Upper lobe of left lung (tissue), 4 donors: ENCODE measurements at regions not wholly inside any gene's neighbourhood (a gene's known extent, or its start where the extent isn't known, plus 50 kb on each side); places are given as distances from the start of the nearest gene placed in this dataset.

Source experiments
- POLR2A ChIP-seq, 4 donors: fragments of 450-650 bp; IDR thresholded peaks; one replicate each; pipeline ENCODE4 v1.5.1; 2016 to 2017; ENCODE audit warnings: antibody characterized with exemption in 4 of 4, mild to moderate bottlenecking in 2 of 4
- TF ChIP-seq, protein P1 (sequence below), 6 experiments: fragments of 450-650 bp in 4 of 6; fragments of 200-600 bp in 2 of 6; sonication (generic) in 2 of 6; IDR thresholded peaks; one replicate each; pipeline ENCODE4 v1.5.1; 2016 to 2019; ENCODE audit warnings: antibody characterized with exemption in 6 of 6

DNA sequence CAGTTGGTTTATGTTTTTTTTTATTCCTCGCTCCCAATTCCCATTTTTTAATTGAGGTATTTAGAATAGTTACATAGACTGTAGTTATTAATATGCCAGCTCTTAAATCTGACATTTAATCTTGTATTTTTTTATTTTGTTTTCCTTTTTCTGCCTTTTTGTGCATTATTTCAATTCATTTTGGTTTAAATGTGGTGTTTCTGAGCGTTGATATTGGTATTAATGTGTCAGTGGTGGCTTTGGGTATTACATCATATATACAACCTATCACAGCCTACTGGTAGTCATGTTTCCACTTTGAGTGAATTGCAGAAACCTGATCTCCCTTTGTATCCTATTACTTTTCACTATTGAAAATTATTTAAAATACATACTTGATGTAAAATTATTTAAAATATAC, 1027.3 kb downstream of the KCNT2 start:
- TF ChIP-seq, protein P1, sequence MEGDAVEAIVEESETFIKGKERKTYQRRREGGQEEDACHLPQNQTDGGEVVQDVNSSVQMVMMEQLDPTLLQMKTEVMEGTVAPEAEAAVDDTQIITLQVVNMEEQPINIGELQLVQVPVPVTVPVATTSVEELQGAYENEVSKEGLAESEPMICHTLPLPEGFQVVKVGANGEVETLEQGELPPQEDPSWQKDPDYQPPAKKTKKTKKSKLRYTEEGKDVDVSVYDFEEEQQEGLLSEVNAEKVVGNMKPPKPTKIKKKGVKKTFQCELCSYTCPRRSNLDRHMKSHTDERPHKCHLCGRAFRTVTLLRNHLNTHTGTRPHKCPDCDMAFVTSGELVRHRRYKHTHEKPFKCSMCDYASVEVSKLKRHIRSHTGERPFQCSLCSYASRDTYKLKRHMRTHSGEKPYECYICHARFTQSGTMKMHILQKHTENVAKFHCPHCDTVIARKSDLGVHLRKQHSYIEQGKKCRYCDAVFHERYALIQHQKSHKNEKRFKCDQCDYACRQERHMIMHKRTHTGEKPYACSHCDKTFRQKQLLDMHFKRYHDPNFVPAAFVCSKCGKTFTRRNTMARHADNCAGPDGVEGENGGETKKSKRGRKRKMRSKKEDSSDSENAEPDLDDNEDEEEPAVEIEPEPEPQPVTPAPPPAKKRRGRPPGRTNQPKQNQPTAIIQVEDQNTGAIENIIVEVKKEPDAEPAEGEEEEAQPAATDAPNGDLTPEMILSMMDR (IDR thresholded peaks at IDR 0.05), result no peak
- TF ChIP-seq POLR2A (IDR thresholded peaks at IDR 0.05), result no peak
